HCT116 (cell line): ENCODE measurements at regions not wholly inside any gene's neighbourhood (a gene's known extent, or its start where the extent isn't known, plus 50 kb on each side); places are given as distances from the start of the nearest gene placed in this dataset.

Source experiments
- ATAC-seq: fragments of 200-7000 bp; cut with Tn5 transposase; 2 replicates; pipeline ENCODE4 v1.9.1; 2020; ENCODE audit warnings: mild to moderate bottlenecking, moderate library complexity
- BruUV-seq: library from RNA; stranded (reverse); fragments of 400-500 nt; replicated peaks from 2 replicates; lab custom pipeline; 2021; lab: Mats Ljungman, UMichigan
- CTCF ChIA-PET: fragments of 300-600 bp; sonication (Branson Sonifier 250); formaldehyde crosslinking; loops from one replicate; lab custom pipeline; 2021; ENCODE audit warnings: antibody characterized with exemption; lab: Charles Lee
- POLR2A ChIA-PET: fragments of 300-600, 350-600 bp; sonication (Branson Sonifier 250); formaldehyde crosslinking; loops from one replicate; lab custom pipeline; 2021; ENCODE audit warnings: antibody characterized with exemption; lab: Charles Lee
- RAD21 ChIA-PET, 2 experiments: fragments of 300-600 bp; sonication (Branson Sonifier 250); formaldehyde crosslinking; loops; one replicate each; lab custom pipeline; 2023; ENCODE audit warnings: low total read pairs in 2 of 2; ENCODE audit not compliant: uncharacterized antibody in 2 of 2, unreplicated experiment in 2 of 2, low non-redundant PET in 1 of 2; lab: Charles Lee
- DNase-seq: peaks from one replicate; pipeline ENCODE4 v3.0.0-alpha.2; 2010; ENCODE audit warnings: low read depth, low spot score
- H2AFZ ChIP-seq: fragments of 200-600 bp; shearing (Covaris generic), sonication (generic); 2 replicates; pipeline ENCODE4 v1.6.1; 2017; ENCODE audit warnings: low read depth, mixed run types, mixed read lengths, antibody characterized with exemption, low read length; ENCODE audit not compliant: poor library complexity, severe bottlenecking
- H3K27ac ChIP-seq: 2 replicates; pipeline ENCODE4 v1.5.1; 2012; ENCODE audit warnings: low read depth, low read length
- H3K27me3 ChIP-seq: fragments of 200-600 bp; sonication (generic); 2 replicates; pipeline ENCODE4 v1.6.1; 2016; ENCODE audit warnings: mixed run types, low read length, mixed read lengths; ENCODE audit not compliant: insufficient read depth
- H3K36me3 ChIP-seq, 2 experiments: fragments of 200-500 bp in 1 of 2; fragments of 200-600 bp in 1 of 2; sonication (Bioruptor generic) in 1 of 2; sonication (generic) in 1 of 2; 2 replicates each; pipeline versions ENCODE4 v1.5.1 to v1.6.1; 2014 to 2016; ENCODE audit warnings: low read length in 2 of 2, inconsistent platforms in 1 of 2, mixed read lengths in 1 of 2, mixed run types in 1 of 2; ENCODE audit not compliant: insufficient read depth in 2 of 2, control insufficient read depth in 1 of 2
- H3K4me1 ChIP-seq, 2 experiments: fragments of 200-600 bp in 1 of 2; sonication (generic) in 1 of 2; 2 replicates each; pipeline versions ENCODE4 v1.5.1 to v1.6.1; 2012 to 2017; ENCODE audit warnings: low read length in 2 of 2, inconsistent platforms in 1 of 2, mild to moderate bottlenecking in 1 of 2, mixed read lengths in 1 of 2, mixed run types in 1 of 2, moderate library complexity in 1 of 2; ENCODE audit not compliant: insufficient read depth in 2 of 2, control insufficient read depth in 1 of 2
- H3K4me2 ChIP-seq: fragments of 200-600 bp; sonication (generic); 2 replicates; pipeline ENCODE4 v1.6.1; 2017; ENCODE audit warnings: mixed run types, low read length, mixed read lengths
- H3K4me3 ChIP-seq, 2 experiments: fragments of 200-600 bp in 1 of 2; sonication (generic) in 1 of 2; replicated peaks in 1 of 2; 2 replicates each; pipeline ENCODE4 v1.5.1; 2011 to 2016; ENCODE audit warnings: low read length in 2 of 2, control low read depth in 1 of 2, low read depth in 1 of 2, mild to moderate bottlenecking in 1 of 2, mixed read lengths in 1 of 2, mixed run types in 1 of 2
- H3K79me2 ChIP-seq: fragments of 200-600 bp; sonication (generic); 2 replicates; pipeline ENCODE4 v1.6.1; 2017; ENCODE audit warnings: mild to moderate bottlenecking, mixed run types, low read length, moderate library complexity, mixed read lengths; ENCODE audit not compliant: insufficient read depth
- H3K9ac ChIP-seq: fragments of 200-600 bp; sonication (generic); 2 replicates; pipeline ENCODE4 v1.6.1; 2016; ENCODE audit warnings: low read length, mixed read lengths
- H3K9me2 ChIP-seq: fragments of 200-600 bp; sonication (generic), shearing (Covaris generic); 2 replicates; pipeline ENCODE4 v1.6.1; 2017; ENCODE audit warnings: mixed run types, mild to moderate bottlenecking, moderate library complexity; ENCODE audit not compliant: insufficient read depth
- H3K9me3 ChIP-seq, 2 experiments: fragments of 200-500 bp in 1 of 2; fragments of 200-600 bp in 1 of 2; sonication (Bioruptor generic) in 1 of 2; sonication (generic) in 1 of 2; 2 replicates each; pipeline ENCODE4 v1.6.1; 2014 to 2017; ENCODE audit warnings: low read length in 2 of 2, mixed read lengths in 2 of 2, inconsistent platforms in 1 of 2, low read depth in 1 of 2, mild to moderate bottlenecking in 1 of 2, mixed run types in 1 of 2, moderate library complexity in 1 of 2; ENCODE audit not compliant: control insufficient read depth in 1 of 2, insufficient read depth in 1 of 2
- H4K20me1 ChIP-seq: fragments of 200-600 bp; sonication (generic), shearing (Covaris generic); 2 replicates; pipeline ENCODE4 v1.6.1; 2017; ENCODE audit warnings: mixed run types, mild to moderate bottlenecking, moderate library complexity; ENCODE audit not compliant: insufficient read depth
- ATF3 ChIP-seq: IDR thresholded peaks from 2 replicates; pipeline ENCODE4 v1.6.1; 2012
- CTCF ChIP-seq, 3 experiments: fragments of 200-600 bp in 1 of 3; sonication (generic) in 1 of 3; IDR thresholded peaks in 2 of 3; conservative IDR thresholded peaks in 1 of 3; 2 replicates each; pipeline ENCODE4 v1.5.1; 2012 to 2017; ENCODE audit warnings: low read depth in 2 of 3, low read length in 2 of 3, antibody characterized with exemption in 1 of 3, borderline replicate concordance in 1 of 3, control low read depth in 1 of 3, mild to moderate bottlenecking in 1 of 3, mixed read lengths in 1 of 3, mixed run types in 1 of 3, moderate library complexity in 1 of 3; ENCODE audit not compliant: insufficient read depth in 1 of 3
- EGR1 ChIP-seq: IDR thresholded peaks from 2 replicates; pipeline ENCODE4 v1.6.1; 2012; ENCODE audit warnings: low read depth
- EZH2phosphoT487 ChIP-seq: fragments of 200-600 bp; IDR thresholded peaks from 2 replicates; pipeline ENCODE4 v1.6.1; 2018; ENCODE audit warnings: antibody characterized with exemption, borderline replicate concordance
- FOSL1 ChIP-seq: IDR thresholded peaks from 2 replicates; pipeline ENCODE4 v1.6.1; 2012; ENCODE audit warnings: low read depth
- POLR2A ChIP-seq: IDR thresholded peaks from 2 replicates; pipeline ENCODE4 v1.7.0; 2011; ENCODE audit warnings: borderline replicate concordance; ENCODE audit not compliant: insufficient read depth, insufficient read length; ENCODE audit errors: extremely low read depth
- POLR2AphosphoS5 ChIP-seq: IDR thresholded peaks from 2 replicates; pipeline ENCODE4 v1.6.1; 2011; ENCODE audit warnings: mild to moderate bottlenecking, low read depth, low read length, moderate library complexity
- RAD21 ChIP-seq: IDR thresholded peaks from 2 replicates; pipeline ENCODE4 v1.6.1; 2012; ENCODE audit warnings: low read depth, mild to moderate bottlenecking
- SIN3A ChIP-seq: IDR thresholded peaks from 2 replicates; pipeline ENCODE4 v1.6.1; 2012; ENCODE audit warnings: low read depth
- SRF ChIP-seq: IDR thresholded peaks from 2 replicates; pipeline ENCODE4 v1.6.1; 2012; ENCODE audit warnings: low read depth
- TCF7L2 ChIP-seq: IDR thresholded peaks from 2 replicates; pipeline ENCODE4 v1.7.0; 2011; ENCODE audit warnings: borderline replicate concordance, inconsistent platforms; ENCODE audit not compliant: insufficient read depth, insufficient read length; ENCODE audit errors: extremely low read depth
- YY1 ChIP-seq: IDR thresholded peaks from 2 replicates; pipeline ENCODE4 v1.6.1; 2011; ENCODE audit warnings: low read length, low read depth, moderate library complexity, mild to moderate bottlenecking; ENCODE audit not compliant: insufficient replicate concordance; ENCODE audit errors: extremely low read depth
- ZBTB33 ChIP-seq: IDR thresholded peaks from 2 replicates; pipeline ENCODE4 v1.6.1; 2011; ENCODE audit warnings: mild to moderate bottlenecking, low read length, moderate library complexity; ENCODE audit not compliant: insufficient replicate concordance; ENCODE audit errors: extremely low read depth
- ZFX ChIP-seq: fragments of 450-650 bp; IDR thresholded peaks from 2 replicates; pipeline ENCODE4 v1.6.1; 2017
- ZNF274 ChIP-seq: fragments of 200-500 bp; sonication (Bioruptor generic); IDR thresholded peaks from 2 replicates; pipeline ENCODE4 v1.6.1; 2014; ENCODE audit warnings: mild to moderate bottlenecking, low read depth, low read length, inconsistent platforms
- intact Hi-C: fragments of 100-400 bp; cut with micrococcal nuclease; formaldehyde crosslinking; loops from 2 replicates; pipeline ENCODE4 v1.10.0; 2022

- Histone ChIP-seq H3K4me3 (no peak overlapping the region), H2AFZ (no peak overlapping the region), H3K9me2 (no peaks in the 10 kb centered on the region), H3K9me3 (no peaks in the 10 kb centered on the region), H3K9ac (no peak overlapping the region), H3K79me2 (no peaks in the 10 kb centered on the region), H3K27ac (no peak overlapping the region), H3K4me2 (no peak overlapping the region), H4K20me1 (no peaks in the 10 kb centered on the region), H3K4me1 (peaks cover 0 to 4% of the 10 kb centered on the region in 2 experiments; a peak in 1 of 4 replicates), H3K27me3 (no peaks in the 10 kb centered on the region), H3K36me3 (no peaks in the 10 kb centered on the region)
- no peak for ATAC-seq
- ChIA-PET RAD21 (no interaction called here), POLR2A (no interaction called here), CTCF (no interaction called here)
- intact Hi-C loops = no loop called here
- TF ChIP-seq EZH2phosphoT487 (no peak), ZNF274 (no peak)
- no TSS peak for BruUV-seq
- DNase-seq = no peak
Measured at GRCh38 chr5:72021651-72022357, 85.5 kb upstream of the MAP1B start.

- Histone ChIP-seq H3K4me1 (no peaks in the 10 kb centered on the region), H3K9me3 (no peaks in the 10 kb centered on the region), H4K20me1 (no peaks in the 10 kb centered on the region), H2AFZ (no peak overlapping the region), H3K9me2 (no peaks in the 10 kb centered on the region), H3K4me2 (no peak overlapping the region), H3K27ac (no peak overlapping the region), H3K36me3 (no peaks in the 10 kb centered on the region), H3K4me3 (no peak overlapping the region), H3K79me2 (no peaks in the 10 kb centered on the region), H3K9ac (no peak overlapping the region), H3K27me3 (no peaks in the 10 kb centered on the region)
- ChIA-PET CTCF (no interaction called here), RAD21 (no interaction called here), POLR2A (no interaction called here)
- no peak for DNase-seq
- no TSS peak for BruUV-seq
- intact Hi-C loops = no loop called here
- TF ChIP-seq SRF = no peak
- TF ChIP-seq FOSL1 = no peak
- no peak for TF ChIP-seq TCF7L2
- TF ChIP-seq RAD21 = no peak
- no peak for TF ChIP-seq EGR1
- TF ChIP-seq YY1 = no peak
- no peak for TF ChIP-seq ZFX
- TF ChIP-seq CTCF (IDR thresholded peaks at IDR 0.05 in 2 of 3, conservative IDR thresholded peaks at IDR 0.05 in 1 of 3; ENCODE audit: borderline replicate concordance in 1 of 3, insufficient read depth in 1 of 3, low read depth in 2 of 3, low read length in 2 of 3) = no peak
- TF ChIP-seq ATF3 = no peak
- no peak for TF ChIP-seq POLR2AphosphoS5
- TF ChIP-seq POLR2A = no peak
- no peak for TF ChIP-seq SIN3A
- TF ChIP-seq EZH2phosphoT487 = no peak
- no peak for TF ChIP-seq ZBTB33
- no peak for ATAC-seq
Measured at GRCh38 chr5:72028382-72028781, 78.9 kb upstream of the MAP1B start.
